ENCODE measurements at regions not wholly inside any gene's neighbourhood (a gene's known extent, or its start where the extent isn't known, plus 50 kb on each side); places are given as distances from the start of the nearest gene placed in this dataset.

GRCh38 chr2:139744273-139744672 lies 964.1 kb upstream of the NXPH2 start:
- ATAC-seq (ENCODE audit: low read depth) (no peak), DNase-seq (no peak)
- Histone ChIP-seq H3K79me2 (ENCODE audit: control insufficient read depth, insufficient read depth, low read length) (no peaks in the 10 kb centered on the region), H3K36me3 (replicated peaks in 1 of 2; ENCODE audit: control extremely low read depth in 1 of 2, control insufficient read depth in 1 of 2, extremely low read depth in 1 of 2, insufficient read depth in 2 of 2, low read length in 1 of 2) (no peaks in the 10 kb centered on the region), H3K27me3 (replicated peaks in 1 of 4; ENCODE audit: control extremely low read depth in 1 of 4, control insufficient read depth in 3 of 4, insufficient read depth in 4 of 4, low read length in 3 of 4) (no peaks in the 10 kb centered on the region), H3K9ac (ENCODE audit: low read length) (no peak overlapping the region), H3K4me2 (replicated peaks; ENCODE audit: low read depth, low read length, poor library complexity, severe bottlenecking) (no peak overlapping the region), H3K4me3 (ENCODE audit: control extremely low read depth in 1 of 5, extremely low read depth in 1 of 5, insufficient read depth in 1 of 5, low read depth in 2 of 5, low read length in 4 of 5) (no peak overlapping the region), H3K4me1 (ENCODE audit: control insufficient read depth in 2 of 2, insufficient read depth in 2 of 2, low read length in 2 of 2) (no peaks in the 10 kb centered on the region), H3K27ac (ENCODE audit: low read length in 2 of 2) (no peak overlapping the region), H4K20me1 (ENCODE audit: control insufficient read depth, insufficient read depth, low read length, poor library complexity, severe bottlenecking) (no peaks in the 10 kb centered on the region), H3K9me3 (ENCODE audit: control extremely low read depth in 1 of 3, control insufficient read depth in 2 of 3, insufficient read depth in 1 of 3, low read length in 2 of 3) (peaks cover under 1 to 10% (median 1%) of the 10 kb centered on the region in 3 donors), H2AFZ (ENCODE audit: insufficient read depth, low read depth, low read length, poor library complexity, severe bottlenecking) (no peak overlapping the region)
- H3K27me3 Mint-ChIP-seq: no peaks in the 10 kb centered on the region
- WGBS (ENCODE audit: insufficient coverage): 57% methylated on average over 2 of the region's 4 CpGs
- ChIA-PET CTCF (no interaction called here), POLR2A (no interaction called here)
- peaks cover 7% of the 10 kb centered on the region for H3K9me3 Mint-ChIP-seq (ENCODE audit: insufficient read depth)
- intact Hi-C loops (cut with micrococcal nuclease): no loop called here
- H3K27ac Mint-ChIP-seq: no peak overlapping the region
- TF ChIP-seq CTCF (IDR thresholded peaks at IDR 0.05): no peak
- TF ChIP-seq EZH2 (IDR thresholded peaks at IDR 0.05; ENCODE audit: borderline replicate concordance, insufficient read depth, low read depth, low read length, poor library complexity, severe bottlenecking): no peak
- no peaks in the 10 kb centered on the region for H3K4me1 Mint-ChIP-seq
- no peak overlapping the region for H3K4me3 Mint-ChIP-seq

GRCh38 chr2:139742216-139743172 lies 962.3 kb upstream of the NXPH2 start:
- no peak overlapping the region for H3K27ac Mint-ChIP-seq
- no peaks in the 10 kb centered on the region for H3K27me3 ChIP-seq (replicated peaks in 1 of 4; ENCODE audit: control extremely low read depth in 1 of 4, control insufficient read depth in 3 of 4, insufficient read depth in 4 of 4, low read length in 3 of 4)
- H3K27me3 Mint-ChIP-seq: no peaks in the 10 kb centered on the region
- ATAC-seq (ENCODE audit: low read depth) (no peak), DNase-seq (no peak)
- no peak overlapping the region for H3K4me2 ChIP-seq (replicated peaks; ENCODE audit: low read depth, low read length, poor library complexity, severe bottlenecking)
- ChIA-PET POLR2A (no interaction called here), CTCF (no interaction called here)
- no peaks in the 10 kb centered on the region for H3K79me2 ChIP-seq (ENCODE audit: control insufficient read depth, insufficient read depth, low read length)
- no peak overlapping the region for H3K27ac ChIP-seq (ENCODE audit: low read length in 2 of 2)
- no peaks in the 10 kb centered on the region for H4K20me1 ChIP-seq (ENCODE audit: control insufficient read depth, insufficient read depth, low read length, poor library complexity, severe bottlenecking)
- peaks cover 0 to 10% (median 1%) of the 10 kb centered on the region in 3 donors for H3K9me3 ChIP-seq (ENCODE audit: control extremely low read depth in 1 of 3, control insufficient read depth in 2 of 3, insufficient read depth in 1 of 3, low read length in 2 of 3)
- intact Hi-C loops (cut with micrococcal nuclease): no loop called here
- no peaks in the 10 kb centered on the region for H3K4me1 ChIP-seq (ENCODE audit: control insufficient read depth in 2 of 2, insufficient read depth in 2 of 2, low read length in 2 of 2)
- H3K9ac ChIP-seq (ENCODE audit: low read length): no peak overlapping the region
- H3K4me3 ChIP-seq (ENCODE audit: control extremely low read depth in 1 of 5, extremely low read depth in 1 of 5, insufficient read depth in 1 of 5, low read depth in 2 of 5, low read length in 4 of 5): no peak overlapping the region
- WGBS (ENCODE audit: insufficient coverage): 100% methylated on average over 3 of the region's 8 CpGs
- peaks cover 7% of the 10 kb centered on the region for H3K9me3 Mint-ChIP-seq (ENCODE audit: insufficient read depth)
- no peaks in the 10 kb centered on the region for H3K4me1 Mint-ChIP-seq
- H3K4me3 Mint-ChIP-seq: no peak overlapping the region
- TF ChIP-seq CTCF (IDR thresholded peaks at IDR 0.05): no peak
- no peak for TF ChIP-seq EZH2 (IDR thresholded peaks at IDR 0.05; ENCODE audit: borderline replicate concordance, insufficient read depth, low read depth, low read length, poor library complexity, severe bottlenecking)
- no peaks in the 10 kb centered on the region for H3K36me3 ChIP-seq (replicated peaks in 1 of 2; ENCODE audit: control extremely low read depth in 1 of 2, control insufficient read depth in 1 of 2, extremely low read depth in 1 of 2, insufficient read depth in 2 of 2, low read length in 1 of 2)
- H2AFZ ChIP-seq (ENCODE audit: insufficient read depth, low read depth, low read length, poor library complexity, severe bottlenecking): no peak overlapping the region

Data from B cell (primary cell).